IMR-90 (cell line): ENCODE measurements at regions not wholly inside any gene's neighbourhood (a gene's known extent, or its start where the extent isn't known, plus 50 kb on each side); places are given as distances from the start of the nearest gene placed in this dataset.

ENCODE experiments used
- ATAC-seq: fragments of 200-7000 bp; cut with Tn5 transposase; 2 replicates; pipeline ENCODE4 v1.9.1; 2020; ENCODE audit warnings: low read depth, mild to moderate bottlenecking, moderate library complexity
- BruUV-seq: library from RNA; stranded (reverse); fragments of 400-500 nt; replicated peaks from 2 replicates; lab custom pipeline; 2021; lab: Mats Ljungman, UMichigan
- CTCF ChIA-PET: fragments of 300-600 bp; formaldehyde crosslinking; extraction: SDS; loops from one replicate; lab custom pipeline; 2021; ENCODE audit warnings: antibody characterized with exemption; lab: Yijun Ruan, JAX
- POLR2A ChIA-PET: fragments of 300-600 bp; sonication (Branson Sonifier 250); formaldehyde crosslinking; loops from one replicate; lab custom pipeline; 2022; ENCODE audit warnings: antibody characterized with exemption; ENCODE audit not compliant: unreplicated experiment; lab: Charles Lee
- DNase-seq: peaks from one replicate; pipeline ENCODE4 v3.0.0; 2013
- H2AFZ ChIP-seq: replicated peaks from 2 replicates; pipeline ENCODE3; 2013; ENCODE audit warnings: low read length, mild to moderate bottlenecking; ENCODE audit not compliant: poor library complexity
- H2AK5ac ChIP-seq: 2 replicates; pipeline ENCODE4 v1.6.1; 2013; ENCODE audit warnings: low read depth, low read length, inconsistent platforms
- H2AK9ac ChIP-seq: replicated peaks from 2 replicates; pipeline ENCODE3; 2013; ENCODE audit warnings: mild to moderate bottlenecking, low read depth, low read length, moderate library complexity; ENCODE audit not compliant: poor library complexity
- H2BK120ac ChIP-seq: 2 replicates; pipeline ENCODE4 v1.6.1; 2013; ENCODE audit warnings: low read depth, low read length, inconsistent platforms
- H2BK15ac ChIP-seq: 3 replicates; pipeline ENCODE4 v1.6.1; 2013; ENCODE audit warnings: low read depth, low read length, inconsistent platforms
- H2BK20ac ChIP-seq: 2 replicates; pipeline ENCODE4 v1.6.1; 2013; ENCODE audit warnings: low read depth, mild to moderate bottlenecking, inconsistent platforms, low read length, moderate library complexity
- H2BK5ac ChIP-seq: 2 replicates; pipeline ENCODE4 v1.6.1; 2013; ENCODE audit warnings: mild to moderate bottlenecking, low read depth, low read length, inconsistent platforms; ENCODE audit not compliant: poor library complexity, severe bottlenecking
- H3K14ac ChIP-seq: replicated peaks from 2 replicates; pipeline ENCODE4 v1.6.1; 2013; ENCODE audit warnings: low read depth, low read length, inconsistent platforms
- H3K18ac ChIP-seq: 2 replicates; pipeline ENCODE4 v1.6.1; 2013; ENCODE audit warnings: low read depth, low read length, control low read depth
- H3K23ac ChIP-seq: 2 replicates; pipeline ENCODE4 v1.6.1; 2013; ENCODE audit warnings: low read depth, low read length, inconsistent platforms
- H3K27ac ChIP-seq: 2 replicates; pipeline ENCODE4 v1.5.1; 2013; ENCODE audit warnings: mild to moderate bottlenecking, control low read depth, low read length; ENCODE audit not compliant: insufficient read depth
- H3K27me3 ChIP-seq: 2 replicates; pipeline ENCODE4 v1.6.1; 2013; ENCODE audit warnings: low read length; ENCODE audit not compliant: control insufficient read depth, insufficient read depth
- H3K36me3 ChIP-seq: 2 replicates; pipeline ENCODE4 v1.6.1; 2013; ENCODE audit warnings: low read length, mixed read lengths; ENCODE audit not compliant: control insufficient read depth, insufficient read depth
- H3K4ac ChIP-seq: 2 replicates; pipeline ENCODE4 v1.6.1; 2013; ENCODE audit warnings: low read depth, low read length, inconsistent platforms
- H3K4me1 ChIP-seq: 2 replicates; pipeline ENCODE4 v1.6.1; 2013; ENCODE audit warnings: low read length, mixed read lengths; ENCODE audit not compliant: control insufficient read depth, insufficient read depth
- H3K4me2 ChIP-seq: 2 replicates; pipeline ENCODE4 v1.6.1; 2013; ENCODE audit warnings: low read depth, mild to moderate bottlenecking, control low read depth, low read length, moderate library complexity
- H3K4me3 ChIP-seq: 2 replicates; pipeline ENCODE4 v1.5.1; 2013; ENCODE audit warnings: low read depth, mild to moderate bottlenecking, control low read depth, low read length, moderate library complexity; ENCODE audit not compliant: insufficient read depth
- H3K56ac ChIP-seq: 2 replicates; pipeline ENCODE4 v1.6.1; 2013; ENCODE audit warnings: low read length, inconsistent platforms; ENCODE audit not compliant: insufficient read depth; ENCODE audit errors: extremely low read depth
- H3K79me1 ChIP-seq, 2 experiments: 2 replicates each; pipeline ENCODE4 v1.6.1; 2013; ENCODE audit warnings: low read length in 2 of 2, inconsistent platforms in 1 of 2, low read depth in 1 of 2
- H3K9ac ChIP-seq: 2 replicates; pipeline ENCODE4 v1.6.1; 2013; ENCODE audit warnings: low read depth, low read length, control low read depth
- H3K9me1 ChIP-seq: 2 replicates; pipeline ENCODE4 v1.6.1; 2013; ENCODE audit warnings: low read length, inconsistent platforms; ENCODE audit not compliant: insufficient read depth
- H3K9me3 ChIP-seq: 2 replicates; pipeline ENCODE4 v1.6.1; 2013; ENCODE audit warnings: low read length; ENCODE audit not compliant: control insufficient read depth, insufficient read depth
- H4K20me1 ChIP-seq: 2 replicates; pipeline ENCODE4 v1.6.1; 2013; ENCODE audit warnings: low read length, inconsistent platforms; ENCODE audit not compliant: insufficient read depth
- H4K5ac ChIP-seq: 2 replicates; pipeline ENCODE4 v1.6.1; 2013; ENCODE audit warnings: mild to moderate bottlenecking, low read depth, low read length, control low read depth
- H4K8ac ChIP-seq, 2 experiments: 2 replicates each; pipeline ENCODE4 v1.6.1; 2013; ENCODE audit warnings: low read depth in 2 of 2, low read length in 2 of 2, control low read depth in 1 of 2, inconsistent platforms in 1 of 2
- H4K91ac ChIP-seq: 2 replicates; pipeline ENCODE4 v1.6.1; 2013; ENCODE audit warnings: low read depth, low read length, inconsistent platforms; ENCODE audit not compliant: insufficient read depth
- BHLHE40 ChIP-seq: fragments of 150-350 bp; IDR thresholded peaks from 2 replicates; pipeline ENCODE4 v1.6.1; 2016; ENCODE audit warnings: mild to moderate bottlenecking, low read depth, low read length
- CEBPB ChIP-seq: IDR thresholded peaks from 2 replicates; pipeline ENCODE4 v1.6.1; 2012; ENCODE audit warnings: low read depth, low read length, improper control_type of control experiment
- CHD1 ChIP-seq: IDR thresholded peaks from 2 replicates; pipeline ENCODE4 v1.6.1; 2012; ENCODE audit warnings: low read depth, low read length, improper control_type of control experiment
- FOS ChIP-seq: fragments of 150-350 bp; IDR thresholded peaks from 2 replicates; pipeline ENCODE4 v1.6.1; 2016; ENCODE audit warnings: low read depth, low read length
- MAFK ChIP-seq: IDR thresholded peaks from 2 replicates; pipeline ENCODE4 v1.6.1; 2012; ENCODE audit warnings: low read depth, low read length, improper control_type of control experiment
- NFE2L2 ChIP-seq: fragments of 150-350 bp; IDR thresholded peaks from 2 replicates; pipeline ENCODE4 v1.6.1; 2016; ENCODE audit warnings: low read depth, mild to moderate bottlenecking, low read length
- RAD21 ChIP-seq: IDR thresholded peaks from 2 replicates; pipeline ENCODE4 v1.6.1; 2012; ENCODE audit warnings: low read length, improper control_type of control experiment
- RCOR1 ChIP-seq: IDR thresholded peaks from 2 replicates; pipeline ENCODE4 v1.6.1; 2012; ENCODE audit warnings: mild to moderate bottlenecking, low read length, improper control_type of control experiment; ENCODE audit not compliant: insufficient replicate concordance
- RFX5 ChIP-seq: IDR thresholded peaks from 2 replicates; pipeline ENCODE4 v1.8.0; 2012; ENCODE audit warnings: low read depth, mild to moderate bottlenecking, low read length, moderate library complexity
- WGBS, 2 experiments: methylation state at CpG; one replicate each; pipeline versions ENCODE4 v1.1.5 to v1.1.7; 2013; ENCODE audit warnings: missing lambda C conversion rate in 2 of 2; ENCODE audit not compliant: insufficient read length in 1 of 2; ENCODE audit errors: extremely low coverage in 2 of 2; 5-methylcytosine and 5-hydroxymethylcytosine counted together
- dilution Hi-C: fragments of 300-500 bp; cut with HindIII; formaldehyde crosslinking; loops from one replicate; pipeline ENCODE4 v1.14.3; 2018; ENCODE audit warnings: low sequenced_read_pairs; ENCODE audit not compliant: unreplicated experiment
- in situ Hi-C: fragments of 300-500 bp; cut with MboI; formaldehyde crosslinking; loops from 3 replicates; pipeline ENCODE4 v1.14.3; 2019; ENCODE audit warnings: low sequenced_read_pairs, inconsistent platforms, mixed read lengths
- intact Hi-C: fragments of 100-400 bp; cut with micrococcal nuclease; formaldehyde crosslinking; loops from 2 replicates; pipeline ENCODE4 v1.10.0; 2022

- Histone ChIP-seq H2BK15ac (no peak overlapping the region), H2AK9ac (no peak overlapping the region), H3K36me3 (no peaks in the 10 kb centered on the region), H3K79me1 (no peaks in the 10 kb centered on the region), H3K27me3 (no peaks in the 10 kb centered on the region), H4K91ac (no peak overlapping the region), H3K4me1 (no peaks in the 10 kb centered on the region), H3K4me2 (no peak overlapping the region), H4K20me1 (no peaks in the 10 kb centered on the region), H4K8ac (no peak overlapping the region), H3K9ac (no peak overlapping the region), H4K5ac (no peak overlapping the region), H3K27ac (no peak overlapping the region), H3K9me3 (no peaks in the 10 kb centered on the region), H2BK120ac (no peak overlapping the region), H2AK5ac (no peak overlapping the region), H3K4ac (no peak overlapping the region), H3K14ac (no peak overlapping the region), H2BK20ac (no peak overlapping the region), H3K9me1 (no peaks in the 10 kb centered on the region), H3K18ac (no peak overlapping the region), H2BK5ac (no peak overlapping the region), H2AFZ (no peak overlapping the region), H3K23ac (no peak overlapping the region), H3K56ac (no peak overlapping the region), H3K4me3 (no peak overlapping the region)
- BruUV-seq: no TSS peak
- no CpG with 5 or more reads among the region's 4 CpGs for WGBS, 2 experiments
- in situ Hi-C loops (no loop called here), dilution Hi-C loops (no loop called here), intact Hi-C loops (no loop called here)
- no peak for TF ChIP-seq RAD21
- no peak for TF ChIP-seq CHD1
- no peak for TF ChIP-seq NFE2L2
- no peak for TF ChIP-seq CEBPB
- no peak for TF ChIP-seq RCOR1
- TF ChIP-seq FOS: no peak
- TF ChIP-seq MAFK: no peak
- no peak for TF ChIP-seq BHLHE40
- TF ChIP-seq RFX5: no peak
- ChIA-PET CTCF (no interaction called here), POLR2A (no interaction called here)
- no peak for DNase-seq
- ATAC-seq: no peak
Observed at GRCh38 chr5:30380228-30380627, 813.3 kb upstream of the CDH6 start.
